ENCODE measurements at regions not wholly inside any gene's neighbourhood (a gene's known extent, or its start where the extent isn't known, plus 50 kb on each side); places are given as distances from the start of the nearest gene placed in this dataset.

- no peak for DNase-seq (ENCODE audit: low spot score)
These were observed 425.3 kb downstream of the GPATCH2 start for GRCh38 chr1:217205578-217205977.

GRCh38 chr1:217196616-217197015 lies 434.3 kb downstream of the GPATCH2 start:
- no peak for DNase-seq (ENCODE audit: low spot score)

- DNase-seq (ENCODE audit: low spot score), result no peak
These were observed 437.7 kb downstream of the GPATCH2 start for GRCh38 chr1:217193151-217193550.

GRCh38 chr1:217191441-217191840 lies 439.4 kb downstream of the GPATCH2 start:
- DNase-seq (ENCODE audit: low spot score), result no peak

GRCh38 chr1:217190359-217190758 lies 440.5 kb downstream of the GPATCH2 start:
- no peak for DNase-seq (ENCODE audit: low spot score)

GRCh38 chr1:217189362-217189761 lies 441.5 kb downstream of the GPATCH2 start:
- DNase-seq (ENCODE audit: low spot score), result no peak

GRCh38 chr1:217188280-217189237 lies 442.3 kb downstream of the GPATCH2 start:
- no peak for DNase-seq (ENCODE audit: low spot score)

GRCh38 chr1:217186664-217187063 lies 444.2 kb downstream of the GPATCH2 start:
- no peak for DNase-seq (ENCODE audit: low spot score)

GRCh38 chr1:217184854-217185253 lies 446.0 kb downstream of the GPATCH2 start:
- no peak for DNase-seq (ENCODE audit: low spot score)

GRCh38 chr1:217182992-217183391 lies 447.9 kb downstream of the GPATCH2 start:
- DNase-seq (ENCODE audit: low spot score), result no peak

- no peak for DNase-seq (ENCODE audit: low spot score)
These were observed 449.1 kb downstream of the GPATCH2 start for GRCh38 chr1:217181756-217182155.

GRCh38 chr1:217181176-217181746 lies 449.6 kb downstream of the GPATCH2 start:
- DNase-seq (ENCODE audit: low spot score), result no peak

- no peak for DNase-seq (ENCODE audit: low spot score)
These were observed 450.4 kb downstream of the GPATCH2 start for GRCh38 chr1:217180443-217180842.

- DNase-seq (ENCODE audit: low spot score), result no peak
These were observed 441.2 kb upstream of the ESRRG start for GRCh38 chr1:217164403-217164802.

GRCh38 chr1:217153361-217153760 lies 430.1 kb upstream of the ESRRG start:
- DNase-seq (ENCODE audit: low spot score), result no peak

- DNase-seq (ENCODE audit: low spot score), result no peak
These were observed 427.1 kb upstream of the ESRRG start for GRCh38 chr1:217150366-217150765.

GRCh38 chr1:217149791-217150190 lies 426.6 kb upstream of the ESRRG start:
- DNase-seq (ENCODE audit: low spot score), result no peak

- DNase-seq (ENCODE audit: low spot score), result no peak
These were observed 418.5 kb upstream of the ESRRG start for GRCh38 chr1:217141711-217142110.

- DNase-seq (ENCODE audit: low spot score), result no peak
These were observed 417.0 kb upstream of the ESRRG start for GRCh38 chr1:217140041-217140901.

- DNase-seq (ENCODE audit: low spot score), result no peak
These were observed 416.3 kb upstream of the ESRRG start for GRCh38 chr1:217139513-217139912.

- no peak for DNase-seq (ENCODE audit: low spot score)
These were observed 415.7 kb upstream of the ESRRG start for GRCh38 chr1:217138799-217139466.

- DNase-seq (ENCODE audit: low spot score), result no peak
These were observed 415.0 kb upstream of the ESRRG start for GRCh38 chr1:217138173-217138765.
